SK-N-MC (cell line): ENCODE measurements at regions not wholly inside any gene's neighbourhood (a gene's known extent, or its start where the extent isn't known, plus 50 kb on each side); places are given as distances from the start of the nearest gene placed in this dataset.

ENCODE experiments used
- DNase-seq: peaks from one replicate; pipeline ENCODE4 v3.0.0-alpha.2; 2011; ENCODE audit warnings: low read depth, low spot score
- H3K27ac ChIP-seq: fragments of 200-600 bp; sonication (generic); 2 replicates; pipeline ENCODE4 v1.5.1; 2016; ENCODE audit warnings: mixed run types
- H3K36me3 ChIP-seq: fragments of 200-600 bp; sonication (generic); 2 replicates; pipeline ENCODE4 v1.6.1; 2017; ENCODE audit warnings: antibody characterized with exemption, low read length, mixed read lengths; ENCODE audit not compliant: insufficient read depth
- H3K4me3 ChIP-seq: fragments of 200-600 bp; sonication (generic); 2 replicates; pipeline ENCODE4 v1.5.1; 2016
- H3K9ac ChIP-seq: fragments of 200-600 bp; sonication (generic); 2 replicates; pipeline ENCODE4 v1.8.0; 2017; ENCODE audit warnings: mixed run types, mixed read lengths; ENCODE audit not compliant: insufficient read length
- H3K9me3 ChIP-seq: fragments of 200-600 bp; sonication (generic); 2 replicates; pipeline ENCODE4 v1.6.1; 2017; ENCODE audit warnings: low read depth, mild to moderate bottlenecking, antibody characterized with exemption, low read length, moderate library complexity, mixed read lengths
- EZH2 ChIP-seq: fragments of 200-600 bp; sonication (generic); IDR thresholded peaks from one replicate; pipeline ENCODE4 v1.6.1; 2017; ENCODE audit warnings: antibody characterized with exemption
- FOXP2 ChIP-seq: optimal IDR thresholded peaks from 2 replicates; pipeline ENCODE3; 2011; ENCODE audit warnings: mild to moderate bottlenecking, moderate library complexity; ENCODE audit not compliant: insufficient read depth; ENCODE audit errors: extremely low read length, control extremely low read depth
- POLR2AphosphoS5 ChIP-seq: IDR thresholded peaks from 2 replicates; pipeline ENCODE4 v1.6.1; 2012; ENCODE audit warnings: mild to moderate bottlenecking, low read depth, low read length, borderline replicate concordance

- DNase-seq, result no peak
- no peak overlapping the region for H3K4me3 ChIP-seq
- TF ChIP-seq FOXP2 (no peak), POLR2AphosphoS5 (no peak), EZH2 (no peak)
- no peaks in the 10 kb centered on the region for H3K36me3 ChIP-seq
- H3K9me3 ChIP-seq, result 0 out of 2 replicates have a peak, but pooled peaks cover 3% of the 10 kb centered on the region
- H3K9ac ChIP-seq, result no peak overlapping the region
- H3K27ac ChIP-seq, result no peak overlapping the region
Observed at GRCh38 chr2:226647621-226648518, 151.8 kb downstream of the IRS1 start.

- H3K9ac ChIP-seq, result no peak overlapping the region
- H3K9me3 ChIP-seq, result 0 out of 2 replicates have a peak, but pooled peaks cover 3% of the 10 kb centered on the region
- TF ChIP-seq EZH2 (no peak), FOXP2 (no peak), POLR2AphosphoS5 (no peak)
- H3K36me3 ChIP-seq, result no peaks in the 10 kb centered on the region
- no peak for DNase-seq
- H3K27ac ChIP-seq, result no peak overlapping the region
- no peak overlapping the region for H3K4me3 ChIP-seq
Observed at GRCh38 chr2:226644399-226644865, 155.2 kb downstream of the IRS1 start.

GRCh38 chr2:226643946-226644282 is 155.7 kb downstream of the IRS1 start:
- no peak for DNase-seq
- no peak overlapping the region for H3K4me3 ChIP-seq
- H3K9ac ChIP-seq, result no peak overlapping the region
- 0 out of 2 replicates have a peak, but pooled peaks cover under 1% of the 10 kb centered on the region for H3K9me3 ChIP-seq
- H3K36me3 ChIP-seq, result no peaks in the 10 kb centered on the region
- TF ChIP-seq EZH2 (no peak), POLR2AphosphoS5 (no peak), FOXP2 (no peak)
- H3K27ac ChIP-seq, result no peak overlapping the region

GRCh38 chr2:226643030-226643945 is 156.3 kb downstream of the IRS1 start:
- Histone ChIP-seq H3K27ac (no peak overlapping the region), H3K9me3 (no peaks in the 10 kb centered on the region), H3K4me3 (no peak overlapping the region), H3K36me3 (no peaks in the 10 kb centered on the region), H3K9ac (no peak overlapping the region)
- no peak for DNase-seq
- TF ChIP-seq FOXP2, result no peak
- no peak for TF ChIP-seq EZH2

GRCh38 chr2:226641008-226641407 is 158.6 kb downstream of the IRS1 start:
- H3K9me3 ChIP-seq, result no peaks in the 10 kb centered on the region
- H3K27ac ChIP-seq, result no peak overlapping the region
- DNase-seq, result no peak
- TF ChIP-seq EZH2, result no peak
- no peak for TF ChIP-seq POLR2AphosphoS5
- TF ChIP-seq FOXP2, result no peak
- H3K9ac ChIP-seq, result no peak overlapping the region
- H3K4me3 ChIP-seq, result no peak overlapping the region
- no peaks in the 10 kb centered on the region for H3K36me3 ChIP-seq

- no peak for TF ChIP-seq EZH2
- no peak for TF ChIP-seq POLR2AphosphoS5
- TF ChIP-seq FOXP2, result no peak
- Histone ChIP-seq H3K36me3 (no peaks in the 10 kb centered on the region), H3K4me3 (no peak overlapping the region), H3K27ac (no peak overlapping the region), H3K9ac (no peak overlapping the region), H3K9me3 (no peaks in the 10 kb centered on the region)
- no peak for DNase-seq
Observed at GRCh38 chr2:226640501-226640900, 159.1 kb downstream of the IRS1 start.

GRCh38 chr2:226639550-226639949 is 160.1 kb downstream of the IRS1 start:
- Histone ChIP-seq H3K4me3 (no peak overlapping the region), H3K27ac (no peak overlapping the region), H3K9me3 (no peaks in the 10 kb centered on the region), H3K9ac (no peak overlapping the region), H3K36me3 (no peaks in the 10 kb centered on the region)
- no peak for TF ChIP-seq POLR2AphosphoS5
- TF ChIP-seq EZH2, result no peak
- no peak for TF ChIP-seq FOXP2
- DNase-seq, result no peak

- no peak for DNase-seq
- Histone ChIP-seq H3K9ac (no peak overlapping the region), H3K36me3 (no peaks in the 10 kb centered on the region), H3K9me3 (no peaks in the 10 kb centered on the region), H3K4me3 (no peak overlapping the region), H3K27ac (no peak overlapping the region)
- TF ChIP-seq POLR2AphosphoS5 (no peak), FOXP2 (no peak), EZH2 (no peak)
Observed at GRCh38 chr2:226638576-226638975, 161.0 kb downstream of the IRS1 start.
